ENCODE measurements at regions not wholly inside any gene's neighbourhood (a gene's known extent, or its start where the extent isn't known, plus 50 kb on each side); places are given as distances from the start of the nearest gene placed in this dataset.
"Not testable (repeated sequence)": the region's sequence is repeated elsewhere in the genome, so short reads cannot be mapped to it uniquely, and the experiment has no call there.

GRCh38 chr17:71494062-71494855 is 626.6 kb upstream of the SOX9 start:
- H3K27ac ChIP-seq (ENCODE audit: low read length), result no peak overlapping the region
- H3K4me1 ChIP-seq (ENCODE audit: control insufficient read depth in 1 of 2, insufficient read depth in 2 of 2, low read length in 2 of 2), result no peaks in the 10 kb centered on the region
- no peaks in the 10 kb centered on the region for H3K36me3 ChIP-seq (ENCODE audit: control insufficient read depth in 1 of 2, insufficient read depth in 2 of 2, low read length in 2 of 2)
- H3K27me3 ChIP-seq (ENCODE audit: low read depth, low read length), result no peaks in the 10 kb centered on the region
- no peak overlapping the region for H3K4me3 ChIP-seq (ENCODE audit: low read depth in 1 of 2, low read length in 2 of 2)
- no peaks in the 10 kb centered on the region for H3K9me3 ChIP-seq (ENCODE audit: control insufficient read depth in 1 of 2, low read length in 2 of 2)

GRCh38 chr17:71495420-71495819 is 625.4 kb upstream of the SOX9 start:
- Histone ChIP-seq H3K27me3 (ENCODE audit: low read depth, low read length) (no peaks in the 10 kb centered on the region), H3K36me3 (ENCODE audit: control insufficient read depth in 1 of 2, insufficient read depth in 2 of 2, low read length in 2 of 2) (no peaks in the 10 kb centered on the region), H3K4me1 (ENCODE audit: control insufficient read depth in 1 of 2, insufficient read depth in 2 of 2, low read length in 2 of 2) (no peaks in the 10 kb centered on the region), H3K4me3 (ENCODE audit: low read depth in 1 of 2, low read length in 2 of 2) (no peak overlapping the region), H3K9me3 (ENCODE audit: control insufficient read depth in 1 of 2, low read length in 2 of 2) (no peaks in the 10 kb centered on the region), H3K27ac (ENCODE audit: low read length) (no peak overlapping the region)

GRCh38 chr17:71496552-71496951 is 624.3 kb upstream of the SOX9 start:
- H3K27me3 ChIP-seq (ENCODE audit: low read depth, low read length), result no peaks in the 10 kb centered on the region
- no peaks in the 10 kb centered on the region for H3K4me1 ChIP-seq (ENCODE audit: control insufficient read depth in 1 of 2, insufficient read depth in 2 of 2, low read length in 2 of 2)
- H3K9me3 ChIP-seq (ENCODE audit: control insufficient read depth in 1 of 2, low read length in 2 of 2), result no peaks in the 10 kb centered on the region
- no peak overlapping the region for H3K4me3 ChIP-seq (ENCODE audit: low read depth in 1 of 2, low read length in 2 of 2)
- no peak overlapping the region for H3K27ac ChIP-seq (ENCODE audit: low read length)
- no peaks in the 10 kb centered on the region for H3K36me3 ChIP-seq (ENCODE audit: control insufficient read depth in 1 of 2, insufficient read depth in 2 of 2, low read length in 2 of 2)

GRCh38 chr17:71500761-71501555 is 619.9 kb upstream of the SOX9 start:
- Histone ChIP-seq H3K4me3 (ENCODE audit: low read depth in 1 of 2, low read length in 2 of 2) (no peak overlapping the region), H3K4me1 (ENCODE audit: control insufficient read depth in 1 of 2, insufficient read depth in 2 of 2, low read length in 2 of 2) (no peaks in the 10 kb centered on the region), H3K36me3 (ENCODE audit: control insufficient read depth in 1 of 2, insufficient read depth in 2 of 2, low read length in 2 of 2) (no peaks in the 10 kb centered on the region), H3K27ac (ENCODE audit: low read length) (no peak overlapping the region), H3K27me3 (ENCODE audit: low read depth, low read length) (no peaks in the 10 kb centered on the region), H3K9me3 (ENCODE audit: control insufficient read depth in 1 of 2, low read length in 2 of 2) (no peaks in the 10 kb centered on the region)

- H3K9me3 ChIP-seq (ENCODE audit: control insufficient read depth in 1 of 2, low read length in 2 of 2), result no peaks in the 10 kb centered on the region
- H3K27ac ChIP-seq (ENCODE audit: low read length), result no peak overlapping the region
- H3K27me3 ChIP-seq (ENCODE audit: low read depth, low read length), result no peaks in the 10 kb centered on the region
- no peaks in the 10 kb centered on the region for H3K36me3 ChIP-seq (ENCODE audit: control insufficient read depth in 1 of 2, insufficient read depth in 2 of 2, low read length in 2 of 2)
- no peaks in the 10 kb centered on the region for H3K4me1 ChIP-seq (ENCODE audit: control insufficient read depth in 1 of 2, insufficient read depth in 2 of 2, low read length in 2 of 2)
- no peak overlapping the region for H3K4me3 ChIP-seq (ENCODE audit: low read depth in 1 of 2, low read length in 2 of 2)
Observed at GRCh38 chr17:71501711-71502110, 619.1 kb upstream of the SOX9 start.

- Histone ChIP-seq H3K27ac (ENCODE audit: low read length) (no peak overlapping the region), H3K36me3 (ENCODE audit: control insufficient read depth in 1 of 2, insufficient read depth in 2 of 2, low read length in 2 of 2) (no peaks in the 10 kb centered on the region), H3K4me3 (ENCODE audit: low read depth in 1 of 2, low read length in 2 of 2) (no peak overlapping the region), H3K9me3 (ENCODE audit: control insufficient read depth in 1 of 2, low read length in 2 of 2) (no peaks in the 10 kb centered on the region), H3K27me3 (ENCODE audit: low read depth, low read length) (no peaks in the 10 kb centered on the region), H3K4me1 (ENCODE audit: control insufficient read depth in 1 of 2, insufficient read depth in 2 of 2, low read length in 2 of 2) (no peaks in the 10 kb centered on the region)
Observed at GRCh38 chr17:71502443-71502842, 618.4 kb upstream of the SOX9 start.

GRCh38 chr17:71503710-71504465 is 616.9 kb upstream of the SOX9 start:
- H3K9me3 ChIP-seq (ENCODE audit: control insufficient read depth in 1 of 2, low read length in 2 of 2), result no peaks in the 10 kb centered on the region

GRCh38 chr17:71505200-71505599 is 615.6 kb upstream of the SOX9 start:
- Histone ChIP-seq H3K9me3 (ENCODE audit: control insufficient read depth in 1 of 2, low read length in 2 of 2) (no peaks in the 10 kb centered on the region), H3K27ac (ENCODE audit: low read length) (no peak overlapping the region), H3K27me3 (ENCODE audit: low read depth, low read length) (no peaks in the 10 kb centered on the region), H3K36me3 (ENCODE audit: control insufficient read depth in 1 of 2, insufficient read depth in 2 of 2, low read length in 2 of 2) (no peaks in the 10 kb centered on the region), H3K4me3 (ENCODE audit: low read depth in 1 of 2, low read length in 2 of 2) (no peak overlapping the region), H3K4me1 (ENCODE audit: control insufficient read depth in 1 of 2, insufficient read depth in 2 of 2, low read length in 2 of 2) (no peaks in the 10 kb centered on the region)

More at GRCh38 chr17:71503710-71504465, 616.9 kb upstream of the SOX9 start:
- Histone ChIP-seq H3K4me1 (ENCODE audit: control insufficient read depth in 1 of 2, insufficient read depth in 2 of 2, low read length in 2 of 2) (no peaks in the 10 kb centered on the region), H3K27me3 (ENCODE audit: low read depth, low read length) (no peaks in the 10 kb centered on the region), H3K4me3 (ENCODE audit: low read depth in 1 of 2, low read length in 2 of 2) (no peak overlapping the region), H3K27ac (ENCODE audit: low read length) (no peak overlapping the region), H3K36me3 (ENCODE audit: control insufficient read depth in 1 of 2, insufficient read depth in 2 of 2, low read length in 2 of 2) (no peaks in the 10 kb centered on the region)

- Histone ChIP-seq H3K27ac (ENCODE audit: low read length) (no peak overlapping the region), H3K36me3 (ENCODE audit: control insufficient read depth in 1 of 2, insufficient read depth in 2 of 2, low read length in 2 of 2) (no peaks in the 10 kb centered on the region), H3K9me3 (ENCODE audit: control insufficient read depth in 1 of 2, low read length in 2 of 2) (no peaks in the 10 kb centered on the region), H3K4me3 (ENCODE audit: low read depth in 1 of 2, low read length in 2 of 2) (no peak overlapping the region), H3K4me1 (ENCODE audit: control insufficient read depth in 1 of 2, insufficient read depth in 2 of 2, low read length in 2 of 2) (no peaks in the 10 kb centered on the region), H3K27me3 (ENCODE audit: low read depth, low read length) (no peaks in the 10 kb centered on the region)
Observed at GRCh38 chr17:71505981-71506380, 614.8 kb upstream of the SOX9 start.

GRCh38 chr17:71511266-71511995 is 609.4 kb upstream of the SOX9 start:
- Histone ChIP-seq H3K36me3 (ENCODE audit: control insufficient read depth in 1 of 2, insufficient read depth in 2 of 2, low read length in 2 of 2) (no peaks in the 10 kb centered on the region), H3K4me1 (ENCODE audit: control insufficient read depth in 1 of 2, insufficient read depth in 2 of 2, low read length in 2 of 2) (no peaks in the 10 kb centered on the region), H3K4me3 (ENCODE audit: low read depth in 1 of 2, low read length in 2 of 2) (no peak overlapping the region), H3K27ac (ENCODE audit: low read length) (no peak overlapping the region), H3K9me3 (ENCODE audit: control insufficient read depth in 1 of 2, low read length in 2 of 2) (no peaks in the 10 kb centered on the region), H3K27me3 (ENCODE audit: low read depth, low read length) (no peaks in the 10 kb centered on the region)

GRCh38 chr17:71513725-71514124 is 607.1 kb upstream of the SOX9 start:
- not testable (repeated sequence) for H3K4me3 ChIP-seq (ENCODE audit: low read depth in 1 of 2, low read length in 2 of 2); H3K27ac ChIP-seq (ENCODE audit: low read length); H3K4me1 ChIP-seq (ENCODE audit: control insufficient read depth in 1 of 2, insufficient read depth in 2 of 2, low read length in 2 of 2); H3K36me3 ChIP-seq (ENCODE audit: control insufficient read depth in 1 of 2, insufficient read depth in 2 of 2, low read length in 2 of 2); H3K9me3 ChIP-seq (ENCODE audit: control insufficient read depth in 1 of 2, low read length in 2 of 2); H3K27me3 ChIP-seq (ENCODE audit: low read depth, low read length)
